Effector CD4-positive, alpha-beta T cell (primary cell): ENCODE measurements at regions not wholly inside any gene's neighbourhood (a gene's known extent, or its start where the extent isn't known, plus 50 kb on each side); places are given as distances from the start of the nearest gene placed in this dataset.
"Not testable (repeated sequence)": the region's sequence is repeated elsewhere in the genome, so short reads cannot be mapped to it uniquely, and the experiment has no call there.

Experiments
- DNase-seq: peaks from one replicate; pipeline ENCODE4 v3.0.0-alpha.2; 2020

- no peak for DNase-seq
Measured at GRCh38 chr2:8586457-8587051, 95.3 kb upstream of the ID2 start.

- DNase-seq = no peak
Measured at GRCh38 chr2:8587251-8587791, 94.5 kb upstream of the ID2 start.

- no peak for DNase-seq
Measured at GRCh38 chr2:8587920-8588830, 93.7 kb upstream of the ID2 start.

GRCh38 chr2:8588831-8589191 is 93.0 kb upstream of the ID2 start:
- DNase-seq = no peak

DNA sequence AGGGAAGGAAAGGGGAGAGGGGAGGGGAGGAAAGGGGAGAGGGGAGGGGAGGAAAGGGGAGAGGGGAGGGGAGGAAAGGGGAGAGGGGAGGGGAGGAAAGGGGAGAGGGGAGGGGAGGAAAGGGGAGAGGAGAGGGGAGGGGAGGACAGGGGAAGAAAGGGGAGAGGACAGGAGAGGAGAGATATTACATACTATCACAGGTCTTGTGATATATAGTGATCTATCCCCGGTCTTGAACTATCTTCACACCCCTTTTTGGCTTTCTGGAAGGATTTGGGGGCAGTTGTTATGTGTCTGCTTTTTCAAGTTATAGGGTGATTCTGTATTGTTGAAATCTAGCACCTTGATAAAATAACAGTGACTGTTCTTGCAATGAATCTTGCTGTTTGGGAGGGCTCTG is 92.1 kb upstream of the ID2 start:
- no peak for DNase-seq

DNA sequence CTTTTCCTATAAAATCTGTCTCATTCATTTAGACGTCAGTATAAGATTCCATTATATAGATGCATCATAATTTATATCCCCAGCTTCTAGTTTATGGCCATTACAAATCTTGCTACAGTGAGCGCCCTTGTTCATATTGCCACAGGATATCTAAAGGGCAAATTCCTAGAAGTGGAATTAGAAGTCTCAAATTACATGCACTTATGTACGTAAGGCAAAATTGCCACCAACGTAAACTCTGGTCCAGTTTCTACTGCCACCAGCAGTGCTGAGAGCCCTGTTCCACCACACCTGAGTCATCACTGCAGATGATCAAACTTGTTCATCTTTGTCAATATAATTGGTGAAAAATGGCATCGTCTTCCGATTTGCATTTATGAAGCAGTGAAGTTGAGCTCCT is 90.9 kb upstream of the ID2 start:
- DNase-seq = no peak

- DNase-seq = no peak
Measured at GRCh38 chr2:8592736-8593135, 89.1 kb upstream of the ID2 start.

DNA sequence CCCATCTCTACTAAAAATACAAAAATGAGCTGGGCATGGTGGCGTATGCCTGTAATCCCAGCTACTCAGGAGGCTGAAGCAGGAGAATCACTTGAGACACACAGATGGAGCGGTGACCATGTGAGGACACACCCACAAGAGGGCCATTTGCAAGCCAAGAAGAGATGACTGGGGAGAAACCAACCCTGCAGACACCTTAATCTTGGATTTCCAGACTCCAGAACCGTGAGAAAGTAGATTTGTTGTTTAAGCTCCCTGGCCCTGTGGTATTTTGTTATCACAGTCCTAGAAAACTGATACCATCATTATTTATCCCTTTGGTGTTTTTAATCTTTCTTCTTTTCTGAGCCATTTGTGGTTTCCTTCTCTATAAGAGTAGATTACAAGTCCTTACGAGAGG is 88.6 kb upstream of the ID2 start:
- no peak for DNase-seq

DNA sequence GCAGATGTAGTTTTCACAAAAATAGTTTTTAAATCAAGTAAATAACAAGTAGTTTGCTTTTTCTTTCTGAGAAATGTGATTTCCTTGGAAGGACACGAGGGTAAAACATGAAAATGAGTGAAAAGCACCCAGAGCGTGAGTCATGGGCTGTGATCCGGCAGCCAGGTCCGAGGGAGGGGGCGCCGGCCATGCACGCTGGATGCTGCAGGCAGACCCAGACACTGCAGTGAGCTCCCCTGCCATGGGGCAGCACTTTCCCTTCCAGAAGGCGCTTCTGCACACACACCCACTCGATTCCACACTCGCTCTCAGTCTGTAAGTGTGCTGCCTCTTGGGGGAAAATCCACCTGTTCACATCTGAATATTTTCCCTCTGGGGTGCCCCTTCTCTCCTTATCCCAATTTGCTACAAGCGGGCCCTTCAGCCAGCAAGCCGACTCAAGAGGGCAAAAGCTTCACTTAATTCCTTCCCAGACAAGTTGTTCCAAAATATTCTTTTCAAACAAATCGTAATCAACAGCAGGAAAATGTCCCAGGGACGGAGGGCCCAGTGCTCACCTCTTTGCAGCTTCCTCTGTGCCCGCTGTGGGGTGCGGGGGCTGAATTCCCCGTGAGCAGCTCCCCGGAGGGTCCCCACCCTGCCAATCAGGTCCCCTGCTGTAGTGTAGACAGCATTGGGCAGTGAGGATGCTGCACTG is 87.0 kb upstream of the ID2 start:
- DNase-seq = no peak

DNA sequence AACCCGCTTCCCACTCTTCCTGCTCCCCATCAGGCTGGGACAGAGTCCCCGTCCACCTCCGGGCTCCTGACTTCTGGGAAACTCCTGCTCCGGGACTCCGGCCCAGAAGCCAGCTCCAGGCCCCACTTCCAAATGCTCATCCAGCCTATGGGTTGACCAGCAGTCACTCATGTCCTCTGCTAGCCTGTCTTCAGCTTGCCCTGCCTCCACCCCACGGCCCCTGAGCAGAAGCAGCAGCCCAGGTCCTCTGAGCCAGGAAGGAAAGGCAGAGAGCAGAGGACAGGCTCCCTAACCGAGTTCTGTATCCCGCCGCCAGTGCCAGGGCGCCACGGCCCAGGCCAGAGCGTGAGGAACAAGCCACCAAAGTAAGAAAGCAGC is 86.4 kb upstream of the ID2 start:
- DNase-seq = no peak

DNA sequence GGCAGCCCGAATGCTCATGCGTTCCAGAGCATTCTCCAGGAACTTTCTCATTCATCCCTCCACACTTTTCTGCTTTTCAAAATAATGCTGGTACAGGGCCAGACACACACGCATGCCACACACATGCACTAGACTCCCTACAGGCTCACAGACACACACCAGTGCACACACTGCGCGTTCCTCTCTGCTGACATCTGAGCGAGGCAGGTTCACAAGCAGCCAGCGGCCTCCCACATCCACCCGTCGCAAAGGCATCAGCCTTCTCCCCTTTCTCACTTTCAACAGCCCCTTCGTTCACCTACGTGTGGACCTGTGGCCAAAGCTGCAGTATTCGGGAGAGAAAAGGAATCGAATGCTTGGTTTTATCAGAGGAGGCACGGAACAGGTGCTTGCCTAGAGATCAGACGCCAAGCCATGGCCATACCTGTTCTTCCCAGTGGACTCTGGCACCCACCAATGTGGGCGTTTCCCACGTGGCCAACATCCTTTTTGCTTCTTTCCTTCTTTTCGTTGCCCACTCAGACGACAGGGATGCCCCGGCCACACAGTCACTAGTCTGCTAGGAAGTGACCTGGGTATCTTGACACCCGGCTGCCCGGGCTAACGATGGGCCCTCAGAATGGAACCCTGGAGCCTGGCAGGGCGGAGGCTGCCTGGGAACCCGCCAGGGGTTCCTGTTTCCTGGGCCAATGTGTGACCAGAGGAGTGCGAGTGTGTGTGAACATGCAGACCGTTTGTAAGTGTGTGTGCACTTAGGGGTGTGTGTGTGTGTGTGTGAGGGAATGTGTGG is 85.8 kb upstream of the ID2 start:
- DNase-seq = no peak

DNA sequence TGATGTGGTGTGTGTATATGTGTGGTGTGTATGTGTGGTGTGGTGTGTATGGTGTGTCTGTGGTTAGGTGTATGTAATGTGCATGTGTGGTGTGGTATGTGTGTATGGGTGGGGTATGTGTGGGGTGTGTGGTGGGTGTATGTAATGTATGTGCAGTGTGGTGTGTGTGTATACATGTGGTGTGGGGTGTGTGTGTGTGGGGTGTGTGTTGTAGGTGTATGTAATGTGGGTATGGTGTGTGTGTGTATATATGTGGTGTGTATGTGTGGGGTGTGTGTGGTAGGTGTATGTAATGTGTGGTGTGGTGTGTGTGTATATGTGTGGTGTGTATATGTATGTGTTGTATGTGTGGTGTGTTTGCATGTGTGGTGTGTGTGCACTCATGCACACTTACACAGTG is 84.8 kb upstream of the ID2 start:
- DNase-seq = no peak

GRCh38 chr2:8597559-8598225 is 84.2 kb upstream of the ID2 start:
- DNase-seq = no peak

GRCh38 chr2:8598295-8599165 is 83.3 kb upstream of the ID2 start:
- DNase-seq = no peak

DNA sequence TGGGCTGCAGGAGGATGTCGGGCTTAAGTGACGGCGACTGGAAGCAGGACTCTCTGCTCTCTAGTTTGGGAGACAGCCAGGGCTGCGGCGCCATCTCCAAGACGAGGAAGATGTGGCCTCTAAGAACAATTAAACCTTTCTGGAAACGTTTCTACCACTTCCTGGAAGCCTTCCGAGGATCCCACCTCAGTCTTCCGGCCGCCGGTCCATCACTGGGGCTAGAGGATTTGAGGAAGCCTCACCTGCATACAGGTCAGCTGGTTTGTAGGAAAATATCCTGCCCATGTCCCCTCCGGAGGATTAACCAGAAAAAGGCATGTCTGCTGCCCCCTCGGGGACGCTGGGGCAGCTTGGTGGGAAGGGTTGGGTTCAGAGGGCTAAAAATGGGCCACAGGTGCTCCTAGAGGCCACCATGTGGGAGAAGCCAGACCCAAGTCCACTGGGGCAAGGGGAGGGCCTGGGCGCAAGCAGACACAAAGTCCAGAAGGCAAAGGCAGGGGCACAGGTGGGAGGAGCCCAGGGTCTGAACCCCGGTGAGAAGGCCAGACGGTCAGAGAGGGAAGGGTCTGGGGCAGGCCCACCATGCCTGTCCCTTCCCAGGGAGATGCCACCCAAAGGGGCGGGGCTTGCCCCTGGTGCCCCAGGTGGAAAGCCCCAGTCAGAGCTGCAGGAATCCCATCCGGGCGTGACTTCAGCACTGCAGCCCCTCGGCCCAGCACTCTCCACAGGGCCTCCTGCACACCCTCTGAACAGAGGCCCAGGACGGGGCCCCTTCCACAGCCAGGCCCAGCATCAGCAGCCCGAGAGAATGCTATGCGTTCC is 82.2 kb upstream of the ID2 start:
- no peak for DNase-seq

DNA sequence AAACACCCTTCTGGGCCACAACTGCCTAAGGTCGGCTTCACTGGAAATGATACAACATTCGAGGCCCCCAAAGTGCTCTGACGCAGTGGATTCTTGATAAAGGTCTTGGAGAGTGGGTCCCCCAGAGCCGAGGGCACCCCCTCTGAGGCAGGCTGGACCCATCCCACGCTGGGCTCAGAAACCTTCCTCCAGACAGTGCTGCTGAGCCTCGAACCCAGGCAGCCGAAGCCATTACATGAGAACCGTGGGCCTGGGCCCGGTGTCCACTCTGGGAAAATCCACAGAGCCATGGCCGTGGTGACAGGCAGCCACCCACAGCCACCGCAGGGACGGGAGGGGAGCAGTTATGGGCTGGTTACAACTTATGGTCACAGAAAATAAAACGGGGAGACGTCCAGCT is 81.4 kb upstream of the ID2 start:
- no peak for DNase-seq

DNA sequence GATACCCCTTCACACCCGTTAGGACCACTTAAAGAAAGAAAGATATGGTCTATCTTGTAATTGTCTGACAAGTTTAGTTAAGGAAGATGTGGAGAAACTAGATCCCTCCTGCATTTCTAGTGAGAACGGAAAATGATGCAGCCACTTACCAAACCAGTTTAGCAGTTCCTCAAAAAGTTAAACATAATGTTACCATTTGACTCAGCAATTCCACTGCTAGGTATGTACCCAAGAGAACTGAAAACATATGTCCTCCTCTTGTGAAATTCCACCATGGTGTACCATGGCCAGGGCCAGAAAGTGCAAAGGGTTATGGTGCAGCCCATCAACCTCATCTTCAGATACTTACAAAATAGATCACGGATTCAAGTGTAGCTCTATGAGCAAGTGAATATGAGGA is 79.0 kb upstream of the ID2 start:
- no peak for DNase-seq

GRCh38 chr2:8603356-8603755 is 78.5 kb upstream of the ID2 start:
- not testable (repeated sequence) for DNase-seq

DNA sequence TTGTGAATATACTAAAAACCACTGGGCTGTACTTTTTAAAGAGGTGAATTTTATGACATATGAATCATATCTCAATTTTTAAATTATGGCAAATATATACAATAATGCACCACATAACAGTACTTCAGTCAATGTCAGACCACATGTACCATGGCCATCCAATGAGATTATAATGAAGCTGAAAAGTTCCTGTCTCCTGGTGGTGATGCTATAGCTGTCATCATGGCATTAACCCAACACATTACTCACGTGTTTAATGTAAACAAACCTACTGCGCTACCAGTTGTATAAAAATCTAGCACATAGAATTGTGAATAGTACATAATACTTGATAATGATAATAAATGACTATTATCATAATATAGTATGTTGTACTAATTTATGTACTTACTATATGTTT is 77.6 kb upstream of the ID2 start:
- DNase-seq = no peak

GRCh38 chr2:8605351-8606065 is 76.3 kb upstream of the ID2 start:
- DNase-seq = no peak
